Stimulated activated memory B cell treated with anti-CD40 and anti-IgM and Interleukin-4, amounts not matched to agents 10 μg/mL and 1 μg/mL and 100 μg/mL, for 72 hours (primary cell): ENCODE measurements at regions not wholly inside any gene's neighbourhood (a gene's known extent, or its start where the extent isn't known, plus 50 kb on each side); places are given as distances from the start of the nearest gene placed in this dataset.

Source experiments
- ATAC-seq: fragments of 150-1000 bp; cut with Tn5 transposase; 2 replicates; pipeline ENCODE4 v1.10.0; 2021
- H3K27ac Mint-ChIP-seq: one replicate; pipeline ENCODE4 v1.8.0; 2022; ENCODE audit warnings: mild to moderate bottlenecking, mixed read lengths
- H3K27me3 Mint-ChIP-seq: one replicate; pipeline ENCODE4 v1.8.0; 2022; ENCODE audit warnings: mixed read lengths
- H3K36me3 Mint-ChIP-seq: one replicate; pipeline ENCODE4 v1.8.0; 2022; ENCODE audit warnings: mixed read lengths
- H3K4me1 Mint-ChIP-seq: one replicate; pipeline ENCODE4 v1.8.0; 2022; ENCODE audit warnings: mixed read lengths
- H3K4me3 Mint-ChIP-seq: one replicate; pipeline ENCODE4 v1.8.0; 2022; ENCODE audit warnings: mild to moderate bottlenecking, moderate library complexity, mixed read lengths
- H3K9me3 Mint-ChIP-seq: one replicate; pipeline ENCODE4 v1.8.0; 2022; ENCODE audit warnings: mixed read lengths

GRCh38 chr2:215618145-215618544 is 182.3 kb upstream of the FN1 start:
- Mint-ChIP-seq H3K4me3 (no peak overlapping the region), H3K27me3 (peaks cover 24% of the 10 kb centered on the region), H3K4me1 (no peaks in the 10 kb centered on the region), H3K9me3 (no peaks in the 10 kb centered on the region), H3K27ac (no peak overlapping the region), H3K36me3 (no peaks in the 10 kb centered on the region)
- no peak for ATAC-seq

GRCh38 chr2:215617060-215617824 is 181.4 kb upstream of the FN1 start:
- Mint-ChIP-seq H3K4me3 (no peak overlapping the region), H3K27me3 (peaks cover 24% of the 10 kb centered on the region), H3K36me3 (no peaks in the 10 kb centered on the region), H3K9me3 (no peaks in the 10 kb centered on the region), H3K27ac (no peak overlapping the region), H3K4me1 (no peaks in the 10 kb centered on the region)
- ATAC-seq: no peak

- H3K36me3 Mint-ChIP-seq: no peaks in the 10 kb centered on the region
- no peaks in the 10 kb centered on the region for H3K4me1 Mint-ChIP-seq
- no peak overlapping the region for H3K4me3 Mint-ChIP-seq
- no peak overlapping the region for H3K27ac Mint-ChIP-seq
- no peak for ATAC-seq
- peaks cover 19% of the 10 kb centered on the region for H3K27me3 Mint-ChIP-seq
- no peaks in the 10 kb centered on the region for H3K9me3 Mint-ChIP-seq
These were observed 179.9 kb upstream of the FN1 start for GRCh38 chr2:215615803-215616174.

- no peak overlapping the region for H3K27ac Mint-ChIP-seq
- ATAC-seq: no peak
These were observed 179.4 kb upstream of the FN1 start for GRCh38 chr2:215615067-215615802.

GRCh38 chr2:215614296-215614695 is 178.4 kb upstream of the FN1 start:
- Mint-ChIP-seq H3K27me3 (peaks cover 12% of the 10 kb centered on the region), H3K27ac (no peak overlapping the region), H3K4me3 (no peak overlapping the region), H3K9me3 (no peaks in the 10 kb centered on the region), H3K4me1 (no peaks in the 10 kb centered on the region), H3K36me3 (no peaks in the 10 kb centered on the region)
- no peak for ATAC-seq

More at GRCh38 chr2:215615067-215615802, 179.4 kb upstream of the FN1 start:
- Mint-ChIP-seq H3K27me3 (peaks cover 14% of the 10 kb centered on the region), H3K36me3 (no peaks in the 10 kb centered on the region), H3K4me3 (no peak overlapping the region), H3K9me3 (no peaks in the 10 kb centered on the region), H3K4me1 (no peaks in the 10 kb centered on the region)

GRCh38 chr2:215613888-215614287 is 178.0 kb upstream of the FN1 start:
- Mint-ChIP-seq H3K27ac (no peak overlapping the region), H3K36me3 (no peaks in the 10 kb centered on the region), H3K27me3 (peaks cover 12% of the 10 kb centered on the region), H3K4me1 (no peaks in the 10 kb centered on the region), H3K4me3 (no peak overlapping the region), H3K9me3 (no peaks in the 10 kb centered on the region)
- ATAC-seq: no peak

- H3K9me3 Mint-ChIP-seq: no peaks in the 10 kb centered on the region
- ATAC-seq: no peak
- H3K4me3 Mint-ChIP-seq: no peak overlapping the region
- peaks cover 12% of the 10 kb centered on the region for H3K27me3 Mint-ChIP-seq
- H3K4me1 Mint-ChIP-seq: no peaks in the 10 kb centered on the region
- no peak overlapping the region for H3K27ac Mint-ChIP-seq
- no peaks in the 10 kb centered on the region for H3K36me3 Mint-ChIP-seq
These were observed 177.4 kb upstream of the FN1 start for GRCh38 chr2:215613280-215613679.

- Mint-ChIP-seq H3K4me3 (no peak overlapping the region), H3K27me3 (peaks cover 12% of the 10 kb centered on the region), H3K9me3 (no peaks in the 10 kb centered on the region), H3K27ac (no peak overlapping the region), H3K36me3 (no peaks in the 10 kb centered on the region), H3K4me1 (no peaks in the 10 kb centered on the region)
- ATAC-seq: no peak
These were observed 176.9 kb upstream of the FN1 start for GRCh38 chr2:215612786-215613185.

- Mint-ChIP-seq H3K4me3 (no peak overlapping the region), H3K27me3 (peaks cover 12% of the 10 kb centered on the region), H3K27ac (no peak overlapping the region), H3K9me3 (no peaks in the 10 kb centered on the region), H3K4me1 (no peaks in the 10 kb centered on the region), H3K36me3 (no peaks in the 10 kb centered on the region)
- no peak for ATAC-seq
These were observed 175.9 kb upstream of the FN1 start for GRCh38 chr2:215611609-215612386.

GRCh38 chr2:215609089-215610032 is 173.5 kb upstream of the FN1 start:
- Mint-ChIP-seq H3K4me1 (no peaks in the 10 kb centered on the region), H3K9me3 (no peaks in the 10 kb centered on the region), H3K4me3 (no peak overlapping the region), H3K27me3 (peaks cover 8% of the 10 kb centered on the region), H3K36me3 (no peaks in the 10 kb centered on the region), H3K27ac (no peak overlapping the region)
- ATAC-seq: no peak

GRCh38 chr2:215607766-215608165 is 171.9 kb upstream of the FN1 start:
- Mint-ChIP-seq H3K4me1 (no peaks in the 10 kb centered on the region), H3K36me3 (no peaks in the 10 kb centered on the region), H3K4me3 (no peak overlapping the region), H3K9me3 (no peaks in the 10 kb centered on the region), H3K27ac (no peak overlapping the region), H3K27me3 (peaks cover 15% of the 10 kb centered on the region)
- ATAC-seq: no peak

- Mint-ChIP-seq H3K36me3 (no peaks in the 10 kb centered on the region), H3K4me1 (no peaks in the 10 kb centered on the region), H3K4me3 (no peak overlapping the region), H3K27me3 (peaks cover 22% of the 10 kb centered on the region), H3K9me3 (no peaks in the 10 kb centered on the region), H3K27ac (no peak overlapping the region)
- ATAC-seq: no peak
These were observed 170.4 kb upstream of the FN1 start for GRCh38 chr2:215606219-215606618.

GRCh38 chr2:215605214-215605613 is 169.3 kb upstream of the FN1 start:
- H3K36me3 Mint-ChIP-seq: no peaks in the 10 kb centered on the region
- H3K27me3 Mint-ChIP-seq: peaks cover 22% of the 10 kb centered on the region
- no peak overlapping the region for H3K4me3 Mint-ChIP-seq
- no peak overlapping the region for H3K27ac Mint-ChIP-seq
- H3K4me1 Mint-ChIP-seq: no peaks in the 10 kb centered on the region
- H3K9me3 Mint-ChIP-seq: no peaks in the 10 kb centered on the region
- ATAC-seq: no peak

- Mint-ChIP-seq H3K4me3 (no peak overlapping the region), H3K4me1 (no peaks in the 10 kb centered on the region), H3K36me3 (no peaks in the 10 kb centered on the region), H3K9me3 (no peaks in the 10 kb centered on the region), H3K27ac (no peak overlapping the region), H3K27me3 (peaks cover 22% of the 10 kb centered on the region)
- no peak for ATAC-seq
These were observed 168.7 kb upstream of the FN1 start for GRCh38 chr2:215604606-215605005.

GRCh38 chr2:215603440-215603839 is 167.6 kb upstream of the FN1 start:
- H3K4me3 Mint-ChIP-seq: no peak overlapping the region

More at GRCh38 chr2:215603440-215603839, 167.6 kb upstream of the FN1 start:
- H3K27ac Mint-ChIP-seq: no peak overlapping the region
- no peaks in the 10 kb centered on the region for H3K9me3 Mint-ChIP-seq
- no peaks in the 10 kb centered on the region for H3K36me3 Mint-ChIP-seq
- H3K27me3 Mint-ChIP-seq: peaks cover 22% of the 10 kb centered on the region
- no peak for ATAC-seq
- no peaks in the 10 kb centered on the region for H3K4me1 Mint-ChIP-seq
